HepG2 (cell line): ENCODE measurements at regions not wholly inside any gene's neighbourhood (a gene's known extent, or its start where the extent isn't known, plus 50 kb on each side); places are given as distances from the start of the nearest gene placed in this dataset.
"Not testable (repeated sequence)": the region's sequence is repeated elsewhere in the genome, so short reads cannot be mapped to it uniquely, and the experiment has no call there.

ENCODE experiments used
- ATAC-seq: fragments of 200-7000 bp; cut with Tn5 transposase; 3 replicates; pipeline ENCODE4 v1.9.1; 2020; ENCODE audit warnings: mild to moderate bottlenecking, moderate library complexity
- BruUV-seq: library from RNA; stranded (reverse); fragments of 400-500 nt; replicated peaks from 2 replicates; lab custom pipeline; 2021; lab: Mats Ljungman, UMichigan
- CTCF ChIA-PET: fragments of 300-600 bp; formaldehyde crosslinking; extraction: SDS; loops from one replicate; lab custom pipeline; 2021; ENCODE audit warnings: low total read pairs, inconsistent platforms, low intra/inter-chr PET ratio; lab: Yijun Ruan, JAX
- POLR2A ChIA-PET: fragments of 350-600 bp; sonication (Branson Sonifier 250); formaldehyde crosslinking; loops from one replicate; lab custom pipeline; 2020; ENCODE audit warnings: antibody characterized with exemption, inconsistent platforms; lab: Yijun Ruan, JAX
- DNase-seq: peaks from one replicate; pipeline ENCODE4 v3.0.0-alpha.2; 2015; ENCODE audit warnings: low spot score
- FAIRE-seq: peaks from 3 replicates; lab custom pipeline; 2011; peaks lifted over from hg19 to GRCh38; lab: Jason Lieb, UNC
- H2AFZ ChIP-seq: one replicate; pipeline ENCODE4 v1.6.1; 2011; ENCODE audit warnings: low read length, inconsistent platforms
- H3K27ac ChIP-seq: fragments of 300-600 bp; 3 replicates; pipeline ENCODE4 v1.8.0; 2011; ENCODE audit warnings: mixed run types, mild to moderate bottlenecking, mixed read lengths, low read length, inconsistent platforms; ENCODE audit not compliant: insufficient read depth; ENCODE audit errors: extremely low read length
- H3K27me3 ChIP-seq, 2 experiments: fragments of 200-600 bp in 1 of 2; 2 replicates in 1 of 2; 3 replicates in 1 of 2; pipeline versions ENCODE4 v1.6.0 to v1.8.0; 2011; ENCODE audit warnings: low read length in 2 of 2, mild to moderate bottlenecking in 2 of 2, moderate library complexity in 2 of 2, inconsistent platforms in 1 of 2; ENCODE audit not compliant: insufficient read depth in 2 of 2, control insufficient read depth in 1 of 2
- H3K36me3 ChIP-seq, 2 experiments: fragments of 200-600 bp in 1 of 2; replicated peaks in 1 of 2; 2 replicates in 1 of 2; 3 replicates in 1 of 2; pipeline versions ENCODE4 v1.5.1 to v1.8.0; 2011; ENCODE audit warnings: low read length in 2 of 2, inconsistent platforms in 1 of 2; ENCODE audit not compliant: insufficient read depth in 2 of 2, control insufficient read depth in 1 of 2
- H3K4me1 ChIP-seq: 2 replicates; pipeline ENCODE4 v1.5.1; 2012; ENCODE audit warnings: low read length, inconsistent platforms; ENCODE audit not compliant: insufficient read depth
- H3K4me2 ChIP-seq: 2 replicates; pipeline ENCODE4 v1.6.0; 2011; ENCODE audit warnings: low read depth, low read length, inconsistent platforms
- H3K4me3 ChIP-seq, 3 experiments: fragments of 200-600 bp in 1 of 3; sonication (generic), shearing (Covaris generic) in 1 of 3; replicated peaks in 1 of 3; 2 replicates each; pipeline ENCODE4 v1.5.1; 2011 to 2016; ENCODE audit warnings: low read length in 3 of 3, inconsistent platforms in 2 of 3, low read depth in 2 of 3, mild to moderate bottlenecking in 2 of 3, control low read depth in 1 of 3, mixed read lengths in 1 of 3; ENCODE audit not compliant: insufficient read depth in 1 of 3
- H3K79me2 ChIP-seq: one replicate; pipeline ENCODE4 v1.6.1; 2011; ENCODE audit warnings: low read length, inconsistent platforms; ENCODE audit not compliant: insufficient read depth
- H3K9ac ChIP-seq: 2 replicates; pipeline ENCODE4 v1.6.0; 2011; ENCODE audit warnings: mild to moderate bottlenecking, low read depth, low read length, inconsistent platforms; ENCODE audit not compliant: insufficient read depth
- H3K9me3 ChIP-seq: 2 replicates; pipeline ENCODE4 v1.5.1; 2012; ENCODE audit warnings: mild to moderate bottlenecking, low read length
- H4K20me1 ChIP-seq: 2 replicates; pipeline ENCODE4 v1.6.0; 2011; ENCODE audit warnings: inconsistent platforms, mild to moderate bottlenecking, low read length, moderate library complexity; ENCODE audit not compliant: insufficient read depth
- FOXJ3 ChIP-seq: sonication (generic); formaldehyde crosslinking; IDR thresholded peaks from 2 replicates; pipeline ENCODE4 v1.4.0; 2020; ENCODE audit warnings: missing genetic modification reagents, mild to moderate bottlenecking, borderline replicate concordance
- HNF4A ChIP-seq: sonication (generic); formaldehyde crosslinking; IDR thresholded peaks from 2 replicates; pipeline ENCODE4 v1.4.0; 2020; ENCODE audit warnings: missing genetic modification reagents
- MAFF ChIP-seq: IDR thresholded peaks from 2 replicates; pipeline ENCODE4 v1.6.1; 2011; ENCODE audit warnings: low read depth, low read length, improper control_type of control experiment
- MAFK ChIP-seq, 2 experiments: IDR thresholded peaks in 1 of 2; conservative IDR thresholded peaks in 1 of 2; 2 replicates each; pipeline ENCODE4 v1.6.1; 2011; ENCODE audit warnings: improper control_type of control experiment in 2 of 2, low read length in 2 of 2
- PPARG ChIP-seq: conservative IDR thresholded peaks from 2 replicates; pipeline ENCODE4 v1.6.1; 2016; ENCODE audit warnings: missing biosample characterization, missing genetic modification reagents
- ZNF878 ChIP-seq: sonication (generic); formaldehyde crosslinking; IDR thresholded peaks from 2 replicates; pipeline ENCODE4 v1.8.1; 2023; ENCODE audit warnings: mild to moderate bottlenecking, missing genetic modification reagents, moderate library complexity
- WGBS: methylation state at CpG from one replicate; pipeline ENCODE4 v1.1.6; 2017; ENCODE audit warnings: low lambda C conversion rate; 5-methylcytosine and 5-hydroxymethylcytosine counted together
- in situ Hi-C: cut with HindIII; loops from 2 replicates; pipeline ENCODE4 v1.10.0; 2017; ENCODE audit warnings: low pct_unique_long_range_greater_than_20kb; ENCODE audit not compliant: extremely low pct_ligation_motif_present
- intact Hi-C: fragments of 100-400 bp; cut with micrococcal nuclease; formaldehyde crosslinking; loops from one replicate; pipeline ENCODE4 v1.10.0; 2022; ENCODE audit not compliant: unreplicated experiment

- no TSS peak for BruUV-seq
- TF ChIP-seq FOXJ3 (CRISPR knock-in tag) (no peak), MAFK (conservative IDR thresholded peaks at IDR 0.05 in 1 of 2, IDR thresholded peaks at IDR 0.05 in 1 of 2; ENCODE audit: low read length in 2 of 2) (peak; percentile 88 to 93), MAFF (peak; percentile 89), ZNF878 (CRISPR knock-in tag) (no peak), HNF4A (CRISPR knock-in tag) (peak; percentile 36; the same call in 1 of the 2 replicates)
- ATAC-seq (peak; percentile 70), FAIRE-seq (no peak), DNase-seq (no peak)
- H3K27ac ChIP-seq: no peak overlapping the region
- intact Hi-C loops: no loop called here
- ChIA-PET POLR2A (no interaction called here), CTCF (no interaction called here)
- no peak overlapping the region for H3K9ac ChIP-seq
- H3K4me1 ChIP-seq: peaks cover 12% of the 10 kb centered on the region
- in situ Hi-C loops: no loop called here
- peaks cover 0 to 13% of the 10 kb centered on the region in 2 experiments; a peak in 2 of 5 replicates for H3K27me3 ChIP-seq
- no peaks in the 10 kb centered on the region for H3K36me3 ChIP-seq
- no peaks in the 10 kb centered on the region for H3K9me3 ChIP-seq
- H2AFZ ChIP-seq: no peak overlapping the region
- H4K20me1 ChIP-seq: no peaks in the 10 kb centered on the region
- no peak overlapping the region for H3K4me2 ChIP-seq
- H3K4me3 ChIP-seq: no peak overlapping the region
- H3K79me2 ChIP-seq: no peaks in the 10 kb centered on the region
- WGBS: 0% methylated on average over 1 of the region's 11 CpGs
These were observed 69.1 kb upstream of the TAMM41 start for GRCh38 chr3:11915621-11916424.

- peaks cover 12% of the 10 kb centered on the region for H3K4me1 ChIP-seq
- CTCF ChIA-PET, H3K9ac ChIP-seq, H4K20me1 ChIP-seq, intact Hi-C loops, BruUV-seq, H3K27me3 ChIP-seq, H3K36me3 ChIP-seq, in situ Hi-C loops, H3K4me3 ChIP-seq, H3K4me2 ChIP-seq, H3K27ac ChIP-seq, H3K9me3 ChIP-seq, H3K79me2 ChIP-seq, H2AFZ ChIP-seq, ATAC-seq, POLR2A ChIA-PET: not testable (repeated sequence)
- DNase-seq (peak; percentile 9), FAIRE-seq (peak; percentile 28)
- WGBS: 0% methylated on average over 1 of the region's 2 CpGs
- 0 out of 2 replicates have a peak, but pooled peaks have one; percentile 26 for TF ChIP-seq PPARG
These were observed 69.7 kb upstream of the TAMM41 start for GRCh38 chr3:11916425-11916762.
